Omental fat pad (tissue), 3 donors: ENCODE measurements at regions not wholly inside any gene's neighbourhood (a gene's known extent, or its start where the extent isn't known, plus 50 kb on each side); places are given as distances from the start of the nearest gene placed in this dataset.
"Not testable (repeated sequence)": the region's sequence is repeated elsewhere in the genome, so short reads cannot be mapped to it uniquely, and the experiment has no call there.

ENCODE experiments used
- ATAC-seq: fragments of 150-250 bp; one replicate; pipeline ENCODE4 v1.9.1; 2016; ENCODE audit warnings: mild to moderate bottlenecking, moderate library complexity; ENCODE audit not compliant: low FRiP score
- DNase-seq: peaks from one replicate; pipeline ENCODE4 v3.0.0-alpha.2; 2019; ENCODE audit warnings: low spot score
- TF ChIP-seq, protein P1 (sequence below), 3 donors: fragments of 450-650 bp; IDR thresholded peaks; one replicate each; pipeline ENCODE4 v1.5.1; 2016 to 2017; ENCODE audit warnings: antibody characterized with exemption in 3 of 3, mild to moderate bottlenecking in 3 of 3, moderate library complexity in 2 of 3

DNA sequence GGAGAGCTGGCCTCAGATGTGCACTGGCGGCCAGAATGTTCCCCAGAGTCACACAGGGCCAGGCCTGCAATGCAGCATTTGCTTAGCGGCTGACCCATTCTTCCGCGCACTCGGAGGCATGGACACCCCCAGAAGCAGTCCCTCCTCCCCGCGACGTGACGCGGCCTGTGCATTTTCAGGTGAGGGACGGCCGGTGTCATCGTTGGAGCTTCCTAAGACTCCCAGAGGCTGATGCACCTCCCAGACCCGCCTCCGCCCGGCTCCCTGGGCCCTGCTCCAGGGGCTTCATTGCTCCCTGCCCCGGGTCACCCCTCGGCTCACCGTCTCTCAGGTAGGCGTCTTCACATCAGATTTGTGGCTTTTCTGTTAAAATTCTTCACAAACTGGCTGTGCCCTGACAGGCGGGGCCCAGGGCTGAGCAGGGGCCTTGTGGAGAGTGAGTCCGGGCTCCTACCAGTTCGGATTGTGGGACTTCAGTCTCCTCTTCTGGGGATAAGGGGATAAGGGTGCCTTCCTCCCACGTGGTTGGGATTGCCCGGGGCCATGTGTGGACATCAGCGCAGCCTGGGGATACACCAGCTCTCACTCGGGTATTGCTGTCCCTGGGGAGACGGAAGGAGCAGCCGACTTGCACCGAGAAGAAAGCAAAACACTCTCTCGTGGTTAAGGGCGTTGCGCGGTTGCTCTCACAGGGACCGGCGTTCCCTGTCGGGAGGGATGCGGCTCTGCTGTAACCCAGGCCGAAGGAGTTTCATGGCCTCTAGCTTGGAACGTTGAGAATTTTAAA, 249.1 kb downstream of the ADGRD1 start:
- TF ChIP-seq, protein P1, sequence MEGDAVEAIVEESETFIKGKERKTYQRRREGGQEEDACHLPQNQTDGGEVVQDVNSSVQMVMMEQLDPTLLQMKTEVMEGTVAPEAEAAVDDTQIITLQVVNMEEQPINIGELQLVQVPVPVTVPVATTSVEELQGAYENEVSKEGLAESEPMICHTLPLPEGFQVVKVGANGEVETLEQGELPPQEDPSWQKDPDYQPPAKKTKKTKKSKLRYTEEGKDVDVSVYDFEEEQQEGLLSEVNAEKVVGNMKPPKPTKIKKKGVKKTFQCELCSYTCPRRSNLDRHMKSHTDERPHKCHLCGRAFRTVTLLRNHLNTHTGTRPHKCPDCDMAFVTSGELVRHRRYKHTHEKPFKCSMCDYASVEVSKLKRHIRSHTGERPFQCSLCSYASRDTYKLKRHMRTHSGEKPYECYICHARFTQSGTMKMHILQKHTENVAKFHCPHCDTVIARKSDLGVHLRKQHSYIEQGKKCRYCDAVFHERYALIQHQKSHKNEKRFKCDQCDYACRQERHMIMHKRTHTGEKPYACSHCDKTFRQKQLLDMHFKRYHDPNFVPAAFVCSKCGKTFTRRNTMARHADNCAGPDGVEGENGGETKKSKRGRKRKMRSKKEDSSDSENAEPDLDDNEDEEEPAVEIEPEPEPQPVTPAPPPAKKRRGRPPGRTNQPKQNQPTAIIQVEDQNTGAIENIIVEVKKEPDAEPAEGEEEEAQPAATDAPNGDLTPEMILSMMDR (IDR thresholded peaks at IDR 0.05) = no peak
- ATAC-seq (no peak), DNase-seq (no peak)

DNA sequence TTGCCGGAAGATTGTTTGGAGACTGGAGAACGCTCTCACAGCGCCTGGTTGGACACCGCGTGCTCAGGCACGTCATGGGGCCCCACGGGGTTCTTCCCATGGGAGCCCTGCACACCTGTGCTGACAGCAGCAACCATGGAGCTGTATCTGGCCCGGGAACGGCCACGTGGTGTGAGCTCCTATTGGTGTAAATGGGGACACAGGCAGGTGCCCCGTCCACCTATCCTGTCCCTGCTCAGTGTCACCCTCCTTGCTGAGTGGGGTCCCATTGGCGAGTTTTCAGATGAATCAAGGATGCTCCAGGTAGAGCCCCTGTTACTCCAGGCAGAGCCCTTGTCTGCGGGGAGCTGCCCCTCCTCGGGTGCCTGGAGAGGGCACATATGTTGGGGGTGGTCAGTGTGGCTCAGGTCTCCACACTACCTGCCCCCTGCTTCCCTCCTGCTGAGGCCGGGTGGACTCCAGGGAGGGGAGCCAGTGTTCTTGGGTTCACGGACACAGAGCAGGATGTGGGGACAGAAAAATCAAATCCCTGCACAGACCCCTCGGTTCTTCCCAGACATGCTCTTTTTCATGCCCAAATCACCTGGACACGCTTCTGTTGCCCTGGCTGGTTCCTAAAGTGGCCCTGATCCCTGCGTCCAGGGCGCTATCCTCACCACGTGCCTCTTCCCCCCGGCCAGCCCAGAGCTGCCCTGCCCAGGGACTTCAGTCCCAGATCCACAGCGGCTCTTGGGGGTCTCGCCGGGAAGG, 250.1 kb downstream of the ADGRD1 start:
- ATAC-seq (no peak), DNase-seq (no peak)

DNA sequence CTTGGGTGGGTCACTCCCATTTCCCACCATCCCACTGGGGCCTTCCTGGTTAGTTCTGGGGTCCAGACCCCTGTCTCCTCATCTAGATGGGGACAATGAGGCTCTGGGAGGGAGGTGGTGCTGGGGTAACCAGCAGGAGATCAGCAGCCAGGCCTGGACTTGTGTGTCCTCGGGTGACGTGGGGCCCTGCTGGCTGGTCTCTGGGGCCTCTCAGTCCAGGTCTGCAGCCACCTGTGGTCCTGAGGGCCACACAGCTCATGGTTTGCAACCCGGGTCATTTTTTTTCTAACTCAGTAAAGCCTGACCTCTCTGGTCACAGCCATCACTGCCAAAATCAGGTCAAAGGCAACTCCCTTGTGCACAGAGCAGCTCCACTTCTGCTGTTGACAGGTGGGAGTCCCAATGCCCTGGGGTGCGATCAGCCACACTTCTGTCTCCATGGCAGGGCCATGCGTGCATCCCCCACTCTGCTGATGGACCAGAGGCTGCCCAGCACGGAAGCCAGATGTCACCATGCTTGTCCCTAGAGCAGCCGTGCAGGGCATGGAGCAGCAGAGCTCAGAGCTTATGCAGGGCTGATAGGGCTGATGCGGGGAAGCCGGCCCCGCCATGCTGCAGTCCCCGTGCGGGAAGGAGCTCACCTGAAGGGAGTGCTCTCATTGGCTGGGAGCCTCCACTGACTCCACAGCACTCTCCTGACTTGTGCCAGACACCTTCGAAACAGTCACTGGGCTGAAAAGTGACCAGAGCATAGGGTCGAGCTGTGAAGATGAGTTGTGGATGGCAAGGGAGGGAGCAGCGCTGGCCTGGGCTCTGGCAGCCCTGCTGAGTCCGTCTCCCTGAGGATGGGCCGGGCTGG, 250.9 kb downstream of the ADGRD1 start:
- DNase-seq (no peak), ATAC-seq (no peak)
- TF ChIP-seq, protein P1 (IDR thresholded peaks at IDR 0.05) = no peak

More for the DNA sequence above, 250.1 kb downstream of the ADGRD1 start:
- TF ChIP-seq, protein P1 (IDR thresholded peaks at IDR 0.05) = no peak

DNA sequence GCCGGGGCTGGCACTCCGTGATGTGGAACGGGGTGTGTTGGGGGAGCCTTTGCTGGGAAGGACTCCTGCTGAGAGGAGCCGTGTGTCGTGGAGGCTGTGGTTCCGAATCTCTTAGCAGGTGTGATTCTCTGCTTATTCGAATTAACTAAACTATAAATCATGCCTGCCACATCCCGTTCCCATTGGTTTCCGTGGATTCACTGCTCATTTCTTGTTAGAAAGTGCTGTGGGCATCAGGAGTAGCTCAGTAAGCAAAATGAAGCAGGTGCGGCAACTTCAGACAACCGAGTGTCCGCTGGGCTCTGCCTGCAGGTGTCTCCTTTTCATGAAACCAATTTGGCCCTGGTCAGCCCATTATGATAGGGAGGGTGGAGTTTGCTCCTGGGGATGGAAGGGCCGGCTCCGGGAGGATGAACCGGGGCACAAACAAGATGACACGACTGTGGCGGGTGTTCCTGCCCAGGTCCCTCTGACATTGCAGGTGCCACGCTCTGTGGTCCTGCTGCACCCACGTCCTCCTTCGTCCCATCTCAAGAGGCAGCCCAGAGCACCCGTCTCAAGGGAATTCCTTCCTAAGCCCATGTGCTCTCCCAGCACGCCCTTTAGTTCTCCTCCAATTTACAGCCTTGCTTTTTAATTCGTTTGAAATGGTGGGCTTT, 251.7 kb downstream of the ADGRD1 start:
- ATAC-seq, DNase-seq: not testable (repeated sequence)

DNA sequence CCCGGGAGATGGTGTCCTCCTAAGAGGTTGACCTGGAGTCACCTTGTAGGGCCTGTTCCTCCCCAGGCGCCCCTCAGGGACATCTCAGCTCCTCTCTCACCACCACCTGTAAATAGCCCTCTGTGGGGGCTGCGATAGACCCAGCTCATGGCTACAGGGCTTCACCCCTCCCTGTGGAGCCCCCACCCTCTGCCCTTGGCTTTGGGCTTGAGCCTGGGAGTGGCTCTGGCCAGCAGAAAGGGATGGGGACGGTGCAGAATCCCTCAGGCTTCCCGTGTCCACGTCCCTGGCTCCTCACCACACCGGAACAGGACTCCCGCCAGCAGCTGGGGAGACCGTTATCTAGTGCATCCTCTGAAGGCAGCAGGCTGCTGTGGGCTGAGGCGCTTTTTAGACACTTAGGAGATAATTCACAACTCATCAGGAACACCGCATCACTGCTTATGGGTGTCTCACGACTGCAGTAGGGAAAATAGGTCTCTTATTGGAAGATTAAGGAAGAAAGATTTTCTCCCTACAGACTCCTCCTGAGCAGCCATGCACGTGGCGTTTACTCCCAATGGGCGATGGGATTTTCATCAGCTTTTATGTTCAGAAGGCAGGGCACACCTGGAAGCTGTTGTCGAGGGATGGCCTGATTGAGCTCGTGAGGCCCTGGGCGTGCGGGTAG, 253.1 kb downstream of the ADGRD1 start:
- not testable (repeated sequence) for ATAC-seq, DNase-seq

DNA sequence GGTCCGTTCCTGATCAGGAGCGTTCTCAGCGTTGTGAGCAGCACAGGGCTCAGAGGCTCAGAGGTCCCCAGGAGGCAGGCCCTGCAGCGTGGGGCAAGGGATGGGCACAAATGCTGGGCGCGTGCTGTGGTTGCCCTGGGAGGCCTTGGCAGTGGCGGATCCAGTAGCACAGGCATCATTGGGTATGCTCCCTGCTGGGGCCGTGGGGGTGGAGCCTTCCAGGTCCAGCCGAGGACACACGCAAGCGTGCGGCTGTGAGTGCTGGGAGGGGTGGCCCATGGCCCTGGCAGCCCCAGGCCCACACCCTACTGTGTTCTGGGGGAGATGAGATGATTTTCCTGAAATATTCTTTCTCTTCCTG, 253.6 kb downstream of the ADGRD1 start:
- not testable (repeated sequence) for ATAC-seq, DNase-seq

DNA sequence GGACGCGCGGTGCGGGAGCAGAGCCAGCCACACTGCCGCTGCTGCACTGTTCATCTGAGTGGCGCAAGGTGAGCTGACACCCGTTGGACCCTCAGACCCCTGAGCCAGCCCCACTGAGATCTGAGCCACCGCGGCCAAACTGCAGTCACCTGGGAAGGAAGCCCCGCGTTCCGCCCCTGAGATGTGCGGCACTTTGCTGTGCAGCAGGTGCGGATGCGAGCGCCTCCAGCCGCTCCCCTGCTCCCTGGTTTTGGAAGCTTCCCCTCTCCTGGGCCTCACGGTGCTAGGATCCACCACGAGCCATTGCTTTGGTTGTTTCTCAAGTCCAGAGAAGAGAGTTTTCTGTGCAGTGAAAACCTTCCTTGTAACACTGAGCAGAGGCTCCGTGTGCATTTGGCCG, 254.1 kb downstream of the ADGRD1 start:
- ATAC-seq, DNase-seq: not testable (repeated sequence)

DNA sequence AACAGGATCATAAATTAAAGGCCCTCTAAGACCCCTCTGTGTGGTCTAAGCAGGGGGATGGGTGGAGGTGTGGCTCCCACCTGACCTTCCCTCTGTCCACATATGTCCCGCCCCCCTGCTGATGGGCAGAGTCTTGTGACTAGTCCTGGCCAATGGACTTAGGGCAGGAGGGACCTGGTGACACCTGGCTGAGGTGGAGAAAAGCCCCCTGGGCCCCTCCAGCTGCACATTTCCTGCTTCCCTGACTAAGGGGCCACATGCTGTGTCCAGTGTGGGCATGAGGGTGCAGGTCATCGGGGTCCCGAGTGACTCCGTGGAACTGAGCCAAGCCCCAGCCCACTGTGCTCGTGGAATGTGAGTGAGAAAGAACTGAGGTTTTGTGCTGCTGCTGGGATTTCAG, 254.7 kb downstream of the ADGRD1 start:
- TF ChIP-seq, protein P1 (IDR thresholded peaks at IDR 0.05) = no peak
- DNase-seq = no peak
- ATAC-seq = no peak
